AG09309 (cell line): ENCODE measurements at regions not wholly inside any gene's neighbourhood (a gene's known extent, or its start where the extent isn't known, plus 50 kb on each side); places are given as distances from the start of the nearest gene placed in this dataset.

Experiments
- DNase-seq: peaks from one replicate; pipeline ENCODE4 v3.0.0-alpha.2; 2010; ENCODE audit warnings: low read depth
- H3K4me3 ChIP-seq: 2 replicates; pipeline ENCODE4 v1.5.1; 2011; ENCODE audit warnings: mild to moderate bottlenecking, low read depth, low read length, moderate library complexity; ENCODE audit not compliant: control insufficient read depth
- CTCF ChIP-seq: IDR thresholded peaks from 2 replicates; pipeline ENCODE4 v1.5.1; 2011; ENCODE audit warnings: mild to moderate bottlenecking, low read depth, low read length, inconsistent platforms; ENCODE audit not compliant: insufficient read depth, control insufficient read depth; ENCODE audit errors: missing control alignments

- no peak overlapping the region for H3K4me3 ChIP-seq
- DNase-seq: no peak
- no peak for TF ChIP-seq CTCF
Measured at GRCh38 chr20:52751571-52751970, 220.6 kb upstream of the TSHZ2 start.

- H3K4me3 ChIP-seq: no peak overlapping the region
- no peak for TF ChIP-seq CTCF
- DNase-seq: no peak
Measured at GRCh38 chr20:52749938-52750337, 222.2 kb upstream of the TSHZ2 start.

- no peak for DNase-seq
- TF ChIP-seq CTCF: no peak
- no peak overlapping the region for H3K4me3 ChIP-seq
Measured at GRCh38 chr20:52748990-52749389, 223.2 kb upstream of the TSHZ2 start.

- no peak overlapping the region for H3K4me3 ChIP-seq
- DNase-seq: no peak
- TF ChIP-seq CTCF: no peak
Measured at GRCh38 chr20:52748285-52748932, 223.7 kb upstream of the TSHZ2 start.

- H3K4me3 ChIP-seq: no peak overlapping the region
- no peak for DNase-seq
- TF ChIP-seq CTCF: no peak
Measured at GRCh38 chr20:52747845-52748284, 224.3 kb upstream of the TSHZ2 start.

- DNase-seq: no peak
- H3K4me3 ChIP-seq: no peak overlapping the region
- no peak for TF ChIP-seq CTCF
Measured at GRCh38 chr20:52746770-52747169, 225.4 kb upstream of the TSHZ2 start.
